ENCODE measurements at regions not wholly inside any gene's neighbourhood (a gene's known extent, or its start where the extent isn't known, plus 50 kb on each side); places are given as distances from the start of the nearest gene placed in this dataset.

- TF ChIP-seq CTCF (conservative IDR thresholded peaks at IDR 0.05; ENCODE audit: low read depth, low read length): no peak
- no peak for TF ChIP-seq EZH2 (IDR thresholded peaks at IDR 0.05; ENCODE audit: borderline replicate concordance, low read depth, low read length, poor library complexity, severe bottlenecking)
These were observed 62.2 kb upstream of the C1QTNF7 start for GRCh38 chr4:15365641-15366040.

All from A673 (cell line).